ENCODE measurements at regions not wholly inside any gene's neighbourhood (a gene's known extent, or its start where the extent isn't known, plus 50 kb on each side); places are given as distances from the start of the nearest gene placed in this dataset.

- no peak overlapping the region for H3K27ac ChIP-seq (replicated peaks in 1 of 4)
- no peak for TF ChIP-seq EP300 (IDR thresholded peaks at IDR 0.05)
- no peak for TF ChIP-seq POLR2A (IDR thresholded peaks at IDR 0.05; ENCODE audit: low read depth)
- no peak for TF ChIP-seq POLR2AphosphoS5 (IDR thresholded peaks at IDR 0.05)
- TF ChIP-seq CTCF (IDR thresholded peaks at IDR 0.05): no peak
- intact Hi-C loops (cut with DNase I): no loop called here
These were observed 728.0 kb downstream of the NOVA1 start for GRCh38 chr14:25869854-25870253.

GRCh38 chr14:25868521-25869314 is 729.1 kb downstream of the NOVA1 start:
- Histone ChIP-seq H3K4me1 (no peaks in the 10 kb centered on the region), H3K9me3 (no peaks in the 10 kb centered on the region), H3K4me3 (no peak overlapping the region), H3K36me3 (no peaks in the 10 kb centered on the region), H3K27me3 (no peaks in the 10 kb centered on the region), H3K27ac (replicated peaks in 1 of 4) (no peak overlapping the region)
- 69% methylated on average over 6 of the region's 6 CpGs for WGBS
- intact Hi-C loops (cut with DNase I): no loop called here
- no peak for DNase-seq (ENCODE audit: extremely low spot score)
- no peak for TF ChIP-seq POLR2AphosphoS5 (IDR thresholded peaks at IDR 0.05)
- TF ChIP-seq CTCF (IDR thresholded peaks at IDR 0.05): no peak
- TF ChIP-seq EP300 (IDR thresholded peaks at IDR 0.05): no peak
- no peak for TF ChIP-seq POLR2A (IDR thresholded peaks at IDR 0.05; ENCODE audit: low read depth)

More at GRCh38 chr14:25869854-25870253, 728.0 kb downstream of the NOVA1 start:
- Histone ChIP-seq H3K4me1 (no peaks in the 10 kb centered on the region), H3K27me3 (no peaks in the 10 kb centered on the region), H3K36me3 (no peaks in the 10 kb centered on the region), H3K9me3 (no peaks in the 10 kb centered on the region), H3K4me3 (no peak overlapping the region)
- no peak for DNase-seq (ENCODE audit: extremely low spot score)
- WGBS: 95% methylated on average over 3 of the region's 3 CpGs

DNA sequence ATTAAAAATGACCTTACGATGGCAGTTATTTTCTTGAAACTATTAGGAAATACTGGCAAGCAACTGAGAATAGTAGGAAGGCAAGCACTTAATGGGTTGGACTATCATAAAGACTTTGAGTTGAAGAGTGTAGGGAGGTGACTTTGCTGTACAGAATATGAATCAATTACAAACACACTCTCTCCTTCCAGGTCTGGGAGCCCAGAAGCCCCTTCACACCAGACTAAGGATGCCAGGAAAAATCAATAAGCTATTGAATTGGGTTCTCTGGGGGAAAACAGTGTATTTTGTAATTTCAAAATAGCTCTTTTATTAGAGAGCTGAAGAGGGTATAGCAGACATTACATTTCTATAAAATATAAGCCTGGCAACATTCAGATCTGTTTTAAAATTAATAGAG is 736.4 kb downstream of the NOVA1 start:
- no peak for DNase-seq (ENCODE audit: extremely low spot score)
- intact Hi-C loops (cut with DNase I): no loop called here
- Histone ChIP-seq H3K4me1 (no peaks in the 10 kb centered on the region), H3K27me3 (no peaks in the 10 kb centered on the region), H3K27ac (replicated peaks in 1 of 4) (no peak overlapping the region), H3K4me3 (no peak overlapping the region), H3K9me3 (no peaks in the 10 kb centered on the region), H3K36me3 (no peaks in the 10 kb centered on the region)
- WGBS: 84% methylated on average over 1 of the region's 1 CpG
- TF ChIP-seq POLR2AphosphoS5 (IDR thresholded peaks at IDR 0.05) (no peak), POLR2A (IDR thresholded peaks at IDR 0.05; ENCODE audit: low read depth) (no peak)

DNA sequence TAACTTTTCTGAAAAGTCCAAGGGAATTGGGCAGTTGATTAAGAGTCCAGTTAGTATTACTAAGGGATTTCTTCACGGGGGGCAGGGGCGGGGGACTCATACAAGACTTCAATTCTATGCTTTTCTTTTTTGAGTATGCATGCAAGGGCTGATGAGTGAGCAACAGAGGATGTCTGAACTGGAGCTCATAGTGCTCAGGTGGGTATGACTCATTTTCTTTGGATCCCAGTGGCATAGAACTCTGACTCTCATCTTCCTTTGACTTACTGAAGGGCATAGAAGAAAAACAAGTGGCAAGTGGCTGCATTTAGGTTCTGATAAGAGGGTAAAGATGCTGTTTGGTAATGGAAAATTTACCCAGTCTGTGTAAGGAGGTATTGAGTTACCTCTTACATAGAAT is 749.2 kb downstream of the NOVA1 start:
- Histone ChIP-seq H3K27me3 (no peaks in the 10 kb centered on the region), H3K9me3 (no peaks in the 10 kb centered on the region), H3K4me1 (no peaks in the 10 kb centered on the region), H3K4me3 (no peak overlapping the region), H3K36me3 (no peaks in the 10 kb centered on the region), H3K27ac (replicated peaks in 1 of 4) (no peak overlapping the region)
- DNase-seq (ENCODE audit: extremely low spot score): no peak
- intact Hi-C loops (cut with DNase I): no loop called here
- whole genome bisulfite sequencing: 42% methylated on average over 2 of the region's 2 CpGs
- TF ChIP-seq EP300 (IDR thresholded peaks at IDR 0.05) (no peak), CTCF (IDR thresholded peaks at IDR 0.05) (no peak), POLR2A (IDR thresholded peaks at IDR 0.05; ENCODE audit: low read depth) (no peak), POLR2AphosphoS5 (IDR thresholded peaks at IDR 0.05) (no peak)

GRCh38 chr14:25846246-25846645 is 751.6 kb downstream of the NOVA1 start:
- 75% methylated on average over 5 of the region's 5 CpGs for WGBS

More at GRCh38 chr14:25846246-25846645, 751.6 kb downstream of the NOVA1 start:
- H3K4me1 ChIP-seq: no peaks in the 10 kb centered on the region
- H3K9me3 ChIP-seq: no peaks in the 10 kb centered on the region
- H3K27ac ChIP-seq (replicated peaks in 1 of 4): no peak overlapping the region
- no peak for TF ChIP-seq POLR2AphosphoS5 (IDR thresholded peaks at IDR 0.05)
- no peak for TF ChIP-seq POLR2A (IDR thresholded peaks at IDR 0.05; ENCODE audit: low read depth)
- no peak for TF ChIP-seq CTCF (IDR thresholded peaks at IDR 0.05)
- no peak for TF ChIP-seq EP300 (IDR thresholded peaks at IDR 0.05)
- no peak overlapping the region for H3K4me3 ChIP-seq
- intact Hi-C loops (cut with DNase I): no loop called here
- H3K36me3 ChIP-seq: no peaks in the 10 kb centered on the region
- H3K27me3 ChIP-seq: no peaks in the 10 kb centered on the region
- DNase-seq (ENCODE audit: extremely low spot score): no peak

Measured in esophagus muscularis mucosa (tissue), 4 donors.